Endothelial cell of umbilical vein (primary cell): ENCODE measurements at regions not wholly inside any gene's neighbourhood (a gene's known extent, or its start where the extent isn't known, plus 50 kb on each side); places are given as distances from the start of the nearest gene placed in this dataset.

ENCODE experiments used
- EZH2 ChIP-seq: IDR thresholded peaks from 2 replicates; pipeline ENCODE4 v1.6.1; 2012; ENCODE audit warnings: borderline replicate concordance, low read depth, mild to moderate bottlenecking, moderate library complexity, low read length, inconsistent platforms; ENCODE audit not compliant: severe bottlenecking
- POLR2A ChIP-seq: IDR thresholded peaks from 2 replicates; pipeline ENCODE4 v1.6.1; 2012; ENCODE audit warnings: low read depth, mild to moderate bottlenecking, control low read depth, low read length
- POLR2AphosphoS5 ChIP-seq: IDR thresholded peaks from 2 replicates; pipeline ENCODE4 v1.6.1; 2012; ENCODE audit warnings: low read depth, mild to moderate bottlenecking, control low read depth, low read length, moderate library complexity; ENCODE audit not compliant: insufficient read depth
- TF ChIP-seq, protein P1 (sequence below), 2 donors: IDR thresholded peaks; 1 replicate in 1 of 2; 2 replicates in 1 of 2; pipeline ENCODE4 v1.5.1; 2011; ENCODE audit warnings: low read length in 2 of 2, mild to moderate bottlenecking in 2 of 2, moderate library complexity in 2 of 2, control low read depth in 1 of 2, inconsistent platforms in 1 of 2, low read depth in 1 of 2; ENCODE audit not compliant: insufficient read depth in 1 of 2; ENCODE audit errors: extremely low read depth in 1 of 2

DNA sequence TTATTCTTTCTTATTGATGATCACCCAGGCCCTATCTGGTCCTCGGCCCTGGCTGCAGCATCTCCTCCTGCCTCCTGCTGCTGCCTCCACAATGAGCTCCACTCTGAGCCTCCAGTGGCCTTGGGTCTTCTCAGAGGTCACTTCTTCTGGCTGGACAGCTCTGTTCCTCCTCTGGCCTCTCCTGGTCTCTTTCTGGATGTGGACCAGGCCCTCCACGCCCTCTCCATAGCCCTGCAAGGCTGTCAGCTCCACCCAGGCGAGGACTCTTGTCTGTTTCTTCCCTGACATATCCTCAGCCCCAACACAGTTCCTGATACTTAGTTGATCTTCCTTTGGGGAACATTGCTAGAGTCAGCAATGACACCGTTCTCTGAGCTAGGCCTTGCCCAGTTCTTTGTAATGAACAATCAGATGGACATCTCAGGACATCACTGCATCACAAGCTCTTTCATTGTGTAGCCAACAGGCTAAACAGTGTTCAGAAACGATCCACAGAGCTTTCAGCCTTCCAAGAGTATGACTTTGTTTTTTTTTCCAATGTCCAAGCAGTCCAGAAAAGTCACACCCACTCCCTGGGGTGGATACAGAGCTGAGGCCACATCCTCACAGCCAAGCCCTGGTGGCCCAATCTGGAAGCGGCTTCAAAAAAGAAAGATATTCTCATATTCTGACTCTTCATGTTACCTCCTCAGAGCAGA is 62.5 kb upstream of the DNAH5 start:
- TF ChIP-seq, protein P1, sequence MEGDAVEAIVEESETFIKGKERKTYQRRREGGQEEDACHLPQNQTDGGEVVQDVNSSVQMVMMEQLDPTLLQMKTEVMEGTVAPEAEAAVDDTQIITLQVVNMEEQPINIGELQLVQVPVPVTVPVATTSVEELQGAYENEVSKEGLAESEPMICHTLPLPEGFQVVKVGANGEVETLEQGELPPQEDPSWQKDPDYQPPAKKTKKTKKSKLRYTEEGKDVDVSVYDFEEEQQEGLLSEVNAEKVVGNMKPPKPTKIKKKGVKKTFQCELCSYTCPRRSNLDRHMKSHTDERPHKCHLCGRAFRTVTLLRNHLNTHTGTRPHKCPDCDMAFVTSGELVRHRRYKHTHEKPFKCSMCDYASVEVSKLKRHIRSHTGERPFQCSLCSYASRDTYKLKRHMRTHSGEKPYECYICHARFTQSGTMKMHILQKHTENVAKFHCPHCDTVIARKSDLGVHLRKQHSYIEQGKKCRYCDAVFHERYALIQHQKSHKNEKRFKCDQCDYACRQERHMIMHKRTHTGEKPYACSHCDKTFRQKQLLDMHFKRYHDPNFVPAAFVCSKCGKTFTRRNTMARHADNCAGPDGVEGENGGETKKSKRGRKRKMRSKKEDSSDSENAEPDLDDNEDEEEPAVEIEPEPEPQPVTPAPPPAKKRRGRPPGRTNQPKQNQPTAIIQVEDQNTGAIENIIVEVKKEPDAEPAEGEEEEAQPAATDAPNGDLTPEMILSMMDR (IDR thresholded peaks at IDR 0.05; ENCODE audit: extremely low read depth in 1 of 2, insufficient read depth in 1 of 2, low read depth in 1 of 2, low read length in 2 of 2) = no peak
- TF ChIP-seq POLR2A (no peak), EZH2 (no peak), POLR2AphosphoS5 (no peak)
